ENCODE measurements at regions not wholly inside any gene's neighbourhood (a gene's known extent, or its start where the extent isn't known, plus 50 kb on each side); places are given as distances from the start of the nearest gene placed in this dataset.
"Not testable (repeated sequence)": the region's sequence is repeated elsewhere in the genome, so short reads cannot be mapped to it uniquely, and the experiment has no call there.

DNA sequence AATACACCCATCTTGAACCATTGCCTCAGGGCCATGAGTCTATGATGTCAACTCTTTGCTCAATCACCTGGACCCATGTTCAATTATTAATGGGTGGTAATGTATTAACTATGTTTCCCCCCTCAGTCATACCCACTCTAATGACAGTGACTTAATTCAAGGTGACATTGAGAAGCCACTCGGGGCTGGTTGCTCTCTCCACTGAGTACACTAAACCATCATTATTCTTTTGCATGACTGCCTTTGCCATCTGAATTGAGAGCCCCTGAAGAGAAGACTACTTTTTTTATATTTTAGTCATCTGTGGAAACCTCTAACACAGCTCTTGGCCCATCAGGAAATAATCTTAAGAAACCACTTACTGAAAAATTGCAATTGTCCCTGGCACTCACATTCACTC is 139.2 kb upstream of the SOX21 start:
- no peak for FAIRE-seq
- no peak overlapping the region for H3K4me3 ChIP-seq (ENCODE audit: low read depth, low read length)

DNA sequence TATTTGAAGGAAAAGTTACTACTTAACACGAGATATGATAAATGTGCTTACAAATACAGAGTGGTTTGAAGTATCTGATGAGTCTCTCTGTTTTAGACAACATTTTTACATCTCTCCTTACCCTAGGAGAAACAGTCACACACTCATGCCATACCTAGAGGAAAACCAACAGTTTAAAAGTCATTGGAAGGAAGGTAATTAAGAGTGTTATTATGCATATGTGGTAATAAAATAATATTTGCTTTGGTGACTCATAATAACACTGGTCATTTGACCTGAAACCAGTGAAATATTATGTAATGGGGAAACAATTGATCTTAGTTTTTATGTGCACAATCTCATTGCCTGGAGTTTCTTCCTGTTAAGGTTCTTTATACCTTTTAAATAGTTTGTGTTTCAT is 136.9 kb upstream of the SOX21 start:
- no peaks in the 10 kb centered on the region for H3K36me3 ChIP-seq (ENCODE audit: control insufficient read depth, insufficient read depth, low read length)
- DNase-seq (ENCODE audit: low read depth) (peak; percentile 46), FAIRE-seq (no peak)
- no peak overlapping the region for H3K4me3 ChIP-seq (ENCODE audit: low read depth, low read length)
- TF ChIP-seq, protein P1, sequence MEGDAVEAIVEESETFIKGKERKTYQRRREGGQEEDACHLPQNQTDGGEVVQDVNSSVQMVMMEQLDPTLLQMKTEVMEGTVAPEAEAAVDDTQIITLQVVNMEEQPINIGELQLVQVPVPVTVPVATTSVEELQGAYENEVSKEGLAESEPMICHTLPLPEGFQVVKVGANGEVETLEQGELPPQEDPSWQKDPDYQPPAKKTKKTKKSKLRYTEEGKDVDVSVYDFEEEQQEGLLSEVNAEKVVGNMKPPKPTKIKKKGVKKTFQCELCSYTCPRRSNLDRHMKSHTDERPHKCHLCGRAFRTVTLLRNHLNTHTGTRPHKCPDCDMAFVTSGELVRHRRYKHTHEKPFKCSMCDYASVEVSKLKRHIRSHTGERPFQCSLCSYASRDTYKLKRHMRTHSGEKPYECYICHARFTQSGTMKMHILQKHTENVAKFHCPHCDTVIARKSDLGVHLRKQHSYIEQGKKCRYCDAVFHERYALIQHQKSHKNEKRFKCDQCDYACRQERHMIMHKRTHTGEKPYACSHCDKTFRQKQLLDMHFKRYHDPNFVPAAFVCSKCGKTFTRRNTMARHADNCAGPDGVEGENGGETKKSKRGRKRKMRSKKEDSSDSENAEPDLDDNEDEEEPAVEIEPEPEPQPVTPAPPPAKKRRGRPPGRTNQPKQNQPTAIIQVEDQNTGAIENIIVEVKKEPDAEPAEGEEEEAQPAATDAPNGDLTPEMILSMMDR (IDR thresholded peaks at IDR 0.05; ENCODE audit: insufficient read depth, low read length, severe bottlenecking) = no peak
- H3K27me3 ChIP-seq (ENCODE audit: control insufficient read depth, insufficient read depth, low read length) = no peaks in the 10 kb centered on the region

More for the DNA sequence above, 139.2 kb upstream of the SOX21 start:
- Histone ChIP-seq H3K27me3 (ENCODE audit: control insufficient read depth, insufficient read depth, low read length) (no peaks in the 10 kb centered on the region), H3K36me3 (ENCODE audit: control insufficient read depth, insufficient read depth, low read length) (no peaks in the 10 kb centered on the region)
- DNase-seq (ENCODE audit: low read depth) = no peak
- TF ChIP-seq, protein P1 (IDR thresholded peaks at IDR 0.05; ENCODE audit: insufficient read depth, low read length, severe bottlenecking) = no peak

DNA sequence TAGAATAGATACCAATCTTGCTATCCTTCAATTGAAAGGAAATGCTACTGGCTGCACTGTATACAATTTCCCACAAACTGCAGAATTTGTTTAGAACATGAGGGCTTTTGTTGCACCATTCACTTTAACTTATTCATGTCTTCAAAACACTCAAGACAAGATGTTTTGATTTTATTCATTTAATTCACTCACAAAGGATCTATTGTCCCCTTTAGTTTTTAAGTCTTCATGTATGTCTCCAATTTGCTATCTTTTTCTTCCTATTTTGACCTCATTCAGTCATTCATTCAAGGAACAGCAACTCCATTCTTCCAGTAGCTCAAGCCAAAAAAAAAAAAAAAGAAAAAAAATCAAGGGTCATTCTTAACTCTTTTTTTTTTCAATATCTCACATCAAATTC is 130.6 kb upstream of the SOX21 start:
- Histone ChIP-seq H3K4me3 (ENCODE audit: low read depth, low read length) (no peak overlapping the region), H3K27me3 (ENCODE audit: control insufficient read depth, insufficient read depth, low read length) (no peaks in the 10 kb centered on the region), H3K36me3 (ENCODE audit: control insufficient read depth, insufficient read depth, low read length) (no peaks in the 10 kb centered on the region)
- DNase-seq (ENCODE audit: low read depth) = no peak
- TF ChIP-seq, protein P1 (IDR thresholded peaks at IDR 0.05; ENCODE audit: insufficient read depth, low read length, severe bottlenecking) = no peak
- no peak for FAIRE-seq

DNA sequence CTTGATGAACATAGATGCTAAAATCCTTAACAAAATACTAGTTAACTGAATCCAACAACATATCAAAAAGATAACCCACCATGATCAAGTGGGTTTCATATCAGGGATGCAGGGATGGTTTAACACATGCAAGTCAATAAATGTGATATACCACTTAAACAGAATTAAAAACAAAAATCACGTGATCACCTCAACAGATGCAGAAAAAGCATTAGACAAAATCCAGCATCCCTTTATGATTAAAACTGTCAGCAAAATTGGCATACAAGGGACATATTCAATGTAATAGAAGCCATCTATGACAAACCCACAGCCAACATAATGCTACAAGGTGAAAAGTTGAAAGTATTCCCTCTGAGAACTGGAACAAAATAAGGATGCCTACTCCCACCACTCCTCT is 124.7 kb upstream of the SOX21 start:
- not testable (repeated sequence) for DNase-seq (ENCODE audit: low read depth); H3K27me3 ChIP-seq (ENCODE audit: control insufficient read depth, insufficient read depth, low read length); H3K36me3 ChIP-seq (ENCODE audit: control insufficient read depth, insufficient read depth, low read length); H3K4me3 ChIP-seq (ENCODE audit: low read depth, low read length); FAIRE-seq

DNA sequence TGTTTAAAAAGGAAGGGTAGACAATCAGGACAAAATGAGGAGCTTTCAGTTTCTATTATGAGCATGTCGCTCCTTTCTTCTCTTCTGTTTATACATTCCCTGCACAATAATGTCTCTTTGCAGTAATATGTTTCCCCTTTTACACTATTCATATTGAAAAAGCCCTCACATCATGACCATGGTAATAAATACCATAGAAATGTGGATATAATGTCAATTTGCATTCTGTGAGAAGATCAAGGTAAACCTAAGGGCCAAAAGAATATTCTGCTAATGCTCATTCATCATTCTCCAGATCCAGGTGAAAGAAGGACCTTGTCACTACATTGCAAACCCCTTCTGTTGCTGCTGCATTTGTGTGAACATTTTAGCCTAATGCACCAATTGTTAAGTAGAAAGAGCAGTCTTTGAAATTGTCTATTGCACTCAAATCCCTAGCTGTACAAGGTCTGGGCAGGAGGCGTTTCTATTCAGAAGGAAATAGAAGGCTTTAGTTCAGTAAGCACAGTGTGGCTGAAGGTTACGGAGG is 117.6 kb upstream of the SOX21 start:
- FAIRE-seq = no peak
- H3K27me3 ChIP-seq (ENCODE audit: control insufficient read depth, insufficient read depth, low read length) = no peaks in the 10 kb centered on the region
- TF ChIP-seq, protein P1 (IDR thresholded peaks at IDR 0.05; ENCODE audit: insufficient read depth, low read length, severe bottlenecking) = no peak
- H3K36me3 ChIP-seq (ENCODE audit: control insufficient read depth, insufficient read depth, low read length) = no peaks in the 10 kb centered on the region
- no peak for DNase-seq (ENCODE audit: low read depth)
- H3K4me3 ChIP-seq (ENCODE audit: low read depth, low read length) = no peak overlapping the region

DNA sequence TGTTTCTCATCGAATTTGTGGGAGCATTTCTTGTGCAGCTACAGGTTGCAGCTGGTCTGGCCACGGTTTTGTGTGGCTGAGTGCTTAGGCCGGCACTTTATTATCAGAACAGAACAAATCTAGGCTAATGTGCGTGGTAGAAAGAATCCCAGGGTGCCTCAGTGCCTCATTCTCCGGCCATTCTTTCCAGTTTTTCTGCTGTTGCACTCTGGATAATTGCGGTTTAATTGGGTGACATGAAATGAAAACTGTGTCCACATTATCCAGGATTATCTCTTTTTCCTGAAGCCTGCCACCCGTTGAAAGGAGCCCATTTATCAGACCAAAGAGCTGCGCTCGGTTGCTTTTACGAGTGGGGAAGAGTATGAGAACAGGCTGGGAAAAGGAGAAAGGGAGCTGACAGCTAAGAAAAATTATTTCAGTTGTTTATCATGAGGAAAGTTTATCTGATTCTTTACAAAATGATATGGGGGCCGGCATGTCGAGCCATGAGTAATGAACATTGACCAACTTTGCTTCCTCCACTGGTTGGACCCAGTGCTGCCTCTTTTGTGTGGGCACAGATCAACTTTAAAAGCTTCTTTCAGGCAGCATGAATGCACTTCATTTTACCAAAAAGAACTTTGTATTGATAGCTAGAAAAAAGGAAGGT is 117.0 kb upstream of the SOX21 start:
- FAIRE-seq (no peak), DNase-seq (ENCODE audit: low read depth) (no peak)
- Histone ChIP-seq H3K27me3 (ENCODE audit: control insufficient read depth, insufficient read depth, low read length) (no peaks in the 10 kb centered on the region), H3K4me3 (ENCODE audit: low read depth, low read length) (no peak overlapping the region), H3K36me3 (ENCODE audit: control insufficient read depth, insufficient read depth, low read length) (no peaks in the 10 kb centered on the region)
- TF ChIP-seq, protein P1 (IDR thresholded peaks at IDR 0.05; ENCODE audit: insufficient read depth, low read length, severe bottlenecking) = no peak

Measured in bronchial epithelial cell (primary cell).